CD4-positive, alpha-beta T cell treated with Interleukin-2 at 100 ng/mL for 4 hours (primary cell): ENCODE measurements at regions not wholly inside any gene's neighbourhood (a gene's known extent, or its start where the extent isn't known, plus 50 kb on each side); places are given as distances from the start of the nearest gene placed in this dataset.

Experiments used
- DNase-seq: peaks from one replicate; pipeline ENCODE4 v3.0.0-alpha.2; 2020; ENCODE audit warnings: low spot score

DNA sequence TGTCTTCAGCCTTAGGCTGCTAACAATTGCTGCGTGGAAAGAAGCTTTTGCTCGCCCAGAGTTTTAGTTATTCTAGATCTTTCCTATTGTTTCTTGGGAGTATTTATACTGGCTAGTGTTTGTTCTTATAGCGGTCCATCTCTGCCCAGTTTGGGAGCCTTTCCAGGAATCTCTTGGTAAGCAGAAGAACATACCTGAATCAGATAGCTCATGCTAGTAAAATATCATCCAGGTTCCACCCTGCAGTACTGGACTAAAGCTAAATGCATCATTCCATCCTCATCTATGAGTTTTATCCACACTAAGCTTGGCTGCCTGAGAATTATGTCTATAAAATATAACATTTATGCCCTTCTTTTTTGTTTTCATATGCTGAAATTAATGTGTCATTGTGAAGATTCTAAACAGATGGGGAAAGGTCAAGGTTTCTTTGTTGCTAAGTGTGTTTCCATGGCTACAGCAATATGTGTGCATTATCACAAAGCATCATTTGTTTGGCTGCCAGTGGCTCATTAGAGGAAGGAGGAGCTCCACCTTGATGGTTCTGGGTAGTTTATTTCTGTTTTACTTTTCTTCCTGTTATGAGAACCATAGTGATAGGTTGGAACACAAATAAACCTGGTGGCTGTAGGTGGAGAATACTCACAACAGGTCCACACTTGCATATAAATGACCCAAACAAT is 182.8 kb downstream of the PIK3C3 start:
- DNase-seq = no peak

DNA sequence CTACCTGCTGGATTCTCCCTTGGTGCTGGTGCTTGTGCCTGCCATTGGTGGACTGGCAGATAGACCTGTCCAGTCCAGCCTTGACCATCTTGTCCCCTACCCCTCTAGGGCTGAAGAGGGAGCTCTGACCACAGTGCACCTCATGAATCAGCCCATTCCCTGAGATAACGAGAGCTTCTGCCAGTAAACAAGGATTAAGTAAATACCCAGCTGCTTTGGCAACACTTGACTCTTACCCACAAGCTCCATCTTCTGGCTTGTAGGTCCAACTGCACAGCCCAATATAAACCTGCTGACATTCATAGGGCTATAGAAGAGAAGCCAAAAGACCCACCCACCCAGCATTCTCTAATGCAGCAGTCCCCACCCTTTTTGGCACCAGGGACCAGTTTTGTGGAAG is 186.4 kb downstream of the PIK3C3 start:
- no peak for DNase-seq

- no peak for DNase-seq
Measured at GRCh38 chr18:42155024-42155423, 200.0 kb downstream of the PIK3C3 start.

GRCh38 chr18:42156281-42156680 is 201.2 kb downstream of the PIK3C3 start:
- DNase-seq = no peak

DNA sequence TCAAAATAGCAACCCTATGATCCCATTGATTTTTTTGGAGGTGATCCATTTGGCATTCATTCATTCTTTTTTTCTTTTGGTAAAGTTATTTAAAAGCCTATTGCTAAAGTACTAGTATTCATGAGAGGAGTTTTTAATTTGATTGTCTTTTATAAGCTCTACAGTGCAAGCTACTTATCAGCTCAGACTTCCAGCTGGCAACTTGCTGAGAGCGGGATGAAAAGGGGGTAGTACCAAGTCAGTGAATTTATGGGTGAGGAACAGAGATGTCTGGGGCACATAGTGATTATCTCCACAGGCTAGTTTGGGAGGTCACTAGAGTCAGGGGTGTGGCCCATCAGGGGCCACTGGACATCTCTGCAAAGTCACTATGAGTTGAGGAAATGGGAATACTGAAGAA is 202.4 kb downstream of the PIK3C3 start:
- no peak for DNase-seq

DNA sequence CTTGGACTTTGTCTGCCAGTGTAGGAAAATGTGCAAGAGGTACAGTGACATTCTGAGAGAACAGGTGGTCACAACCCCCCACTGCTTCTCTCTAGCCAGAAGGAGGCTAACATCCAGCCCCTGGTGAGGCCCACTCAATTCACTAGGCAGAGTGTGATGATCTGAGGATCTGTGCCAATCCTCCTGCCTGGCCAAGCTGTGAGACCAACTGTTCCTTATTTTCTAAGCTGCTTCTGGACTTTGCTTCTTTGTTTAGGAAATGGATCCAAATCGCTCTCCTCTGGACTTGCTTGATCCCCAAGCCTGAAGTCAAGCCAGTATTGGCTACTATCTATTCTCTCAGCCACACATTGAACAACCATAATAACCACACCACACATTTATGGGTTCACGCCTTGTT is 202.8 kb downstream of the PIK3C3 start:
- no peak for DNase-seq

DNA sequence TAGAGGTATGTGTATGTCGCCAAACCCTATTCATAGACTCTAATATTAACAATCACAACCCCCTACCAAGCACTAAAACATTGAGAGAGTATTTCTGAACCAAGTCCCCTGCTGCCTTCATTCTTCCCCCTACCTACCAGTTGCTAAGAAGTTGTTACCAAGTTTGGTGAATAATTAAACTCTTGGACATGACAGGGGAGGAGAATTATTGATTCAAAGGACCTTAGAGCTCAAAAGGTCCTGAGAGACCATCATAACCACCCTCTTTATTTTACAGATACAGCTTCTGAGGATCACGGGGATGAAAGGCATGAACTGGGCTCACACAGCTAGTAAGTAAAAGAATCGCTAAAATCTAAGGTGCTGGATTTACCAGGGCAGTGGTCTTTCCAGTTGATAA is 204.1 kb downstream of the PIK3C3 start:
- DNase-seq = no peak

DNA sequence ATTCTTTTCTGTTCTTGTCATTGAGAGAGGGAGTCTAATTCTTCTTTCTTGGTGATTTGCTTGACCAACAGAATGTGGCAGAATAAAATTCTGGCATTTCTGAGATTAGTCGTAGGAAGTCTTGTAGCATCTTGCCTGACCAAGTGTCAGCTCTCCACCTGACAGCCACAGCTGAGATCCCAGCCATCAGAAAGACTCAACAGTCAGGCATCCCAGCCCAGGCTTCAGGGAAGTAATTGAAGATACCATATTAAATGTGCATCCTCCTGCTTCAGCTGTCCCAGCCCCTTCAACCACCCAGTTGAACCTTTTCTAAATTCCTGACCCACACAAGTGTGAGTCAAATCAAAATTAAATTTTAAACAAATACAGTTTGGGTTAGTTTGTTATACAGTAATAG is 208.3 kb downstream of the PIK3C3 start:
- no peak for DNase-seq

- DNase-seq = no peak
Measured at GRCh38 chr18:42164556-42164955, 209.5 kb downstream of the PIK3C3 start.

- DNase-seq = no peak
Measured at GRCh38 chr18:42165922-42166513, 211.0 kb downstream of the PIK3C3 start.

DNA sequence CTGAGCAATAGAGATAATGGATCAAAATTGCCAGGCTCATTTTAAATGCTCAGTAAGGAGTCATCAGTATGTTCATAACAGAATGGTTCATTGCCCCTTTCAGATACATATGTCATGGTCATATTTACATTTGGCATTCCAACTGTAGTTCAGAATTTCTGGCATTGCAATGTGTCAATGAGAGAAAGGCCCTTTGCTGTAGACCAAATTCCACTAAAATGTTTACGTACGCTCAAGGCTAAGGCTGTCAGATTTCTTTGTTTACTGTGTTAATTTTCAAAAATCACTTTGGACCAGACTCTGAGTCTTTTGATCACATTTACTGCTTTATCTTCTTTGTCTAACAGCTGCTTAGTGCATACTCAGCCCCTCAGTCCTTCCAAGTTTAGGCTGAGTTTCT is 213.5 kb downstream of the PIK3C3 start:
- DNase-seq = no peak

GRCh38 chr18:42168907-42169306 is 213.9 kb downstream of the PIK3C3 start:
- DNase-seq = no peak

- no peak for DNase-seq
Measured at GRCh38 chr18:42174909-42175308, 219.9 kb downstream of the PIK3C3 start.

- DNase-seq = no peak
Measured at GRCh38 chr18:42176599-42176998, 221.6 kb downstream of the PIK3C3 start.

GRCh38 chr18:42177390-42177789 is 222.4 kb downstream of the PIK3C3 start:
- DNase-seq = no peak

GRCh38 chr18:42178376-42179080 is 223.5 kb downstream of the PIK3C3 start:
- no peak for DNase-seq

DNA sequence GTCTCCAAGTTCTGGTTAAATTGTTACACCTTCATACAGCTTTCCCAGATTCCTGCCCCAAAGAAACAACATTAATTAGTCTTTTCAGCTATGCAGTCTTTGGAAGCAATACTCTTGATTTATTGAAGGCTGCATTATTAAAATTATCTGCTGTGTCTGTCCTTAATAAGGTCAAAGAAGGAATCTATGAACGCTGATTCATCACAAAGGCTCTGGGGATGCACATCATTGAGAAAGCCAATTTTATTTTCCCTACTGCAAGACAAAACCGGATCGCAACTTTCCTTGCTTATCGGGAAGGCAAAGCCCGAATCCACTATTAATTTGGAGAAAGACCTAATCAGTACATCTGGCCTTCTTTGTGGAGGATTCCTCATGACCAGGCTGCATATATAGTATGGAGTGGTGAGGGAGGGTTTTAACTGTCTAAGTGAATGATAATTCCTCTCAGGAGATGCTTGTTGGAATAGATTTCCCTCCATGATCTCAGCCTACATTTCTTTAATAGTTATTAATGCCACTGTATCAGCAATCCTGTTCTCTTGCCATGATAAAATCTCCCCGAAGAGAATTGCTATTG is 224.6 kb downstream of the PIK3C3 start:
- no peak for DNase-seq

DNA sequence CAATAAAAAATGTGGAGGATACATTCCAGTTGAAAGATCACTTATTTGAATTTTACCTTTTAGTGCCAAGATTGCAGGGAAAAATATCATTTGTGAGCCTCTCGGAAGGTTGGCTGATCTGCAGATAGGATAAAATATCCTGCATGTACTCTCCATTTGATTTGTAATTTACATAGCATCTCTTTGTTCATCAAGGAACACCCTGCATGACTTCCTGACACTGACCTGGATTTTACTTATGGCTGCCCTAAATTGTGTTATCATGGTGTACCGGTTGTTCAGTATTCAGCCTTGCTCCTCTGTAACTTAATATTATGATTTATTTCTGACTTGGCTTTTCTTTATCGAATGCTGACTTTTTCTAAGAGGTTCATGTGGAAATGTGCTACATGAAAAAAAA is 226.4 kb downstream of the PIK3C3 start:
- DNase-seq = no peak

- no peak for DNase-seq
Measured at GRCh38 chr18:42182728-42183700, 228.0 kb downstream of the PIK3C3 start.

DNA sequence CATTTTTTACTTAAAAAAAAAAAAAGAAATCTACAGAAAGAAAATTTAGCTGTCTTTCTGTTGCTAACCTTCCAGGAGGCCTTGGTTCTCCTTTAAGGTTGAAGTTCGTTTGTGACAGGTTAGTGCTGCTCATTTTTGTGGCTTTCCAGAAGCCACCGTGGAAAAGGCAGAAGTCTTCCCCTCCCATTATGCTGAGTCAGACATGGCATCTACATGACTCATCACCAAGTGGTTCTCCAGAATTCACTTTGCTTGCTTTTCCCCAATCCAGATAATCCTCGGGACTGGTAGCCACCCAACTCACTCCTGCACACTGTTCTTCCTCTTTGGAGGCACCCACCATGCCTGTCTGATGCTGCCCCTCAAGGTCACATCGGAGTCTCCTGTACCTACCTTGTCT is 228.7 kb downstream of the PIK3C3 start:
- DNase-seq = no peak

GRCh38 chr18:42184685-42185477 is 229.8 kb downstream of the PIK3C3 start:
- no peak for DNase-seq
